Activated B cell treated with CpG ODN at 0.5 μM for 24 hours (primary cell): ENCODE measurements at regions not wholly inside any gene's neighbourhood (a gene's known extent, or its start where the extent isn't known, plus 50 kb on each side); places are given as distances from the start of the nearest gene placed in this dataset.

Experiments
- ATAC-seq: fragments of 200-7000 bp; cut with Tn5 transposase; one replicate; pipeline ENCODE4 v1.10.0; 2021; ENCODE audit warnings: low read depth, mild to moderate bottlenecking, moderate library complexity
- CTCF ChIA-PET: fragments of 350-600 bp; sonication (Branson Sonifier 250); formaldehyde crosslinking; loops from one replicate; lab custom pipeline; 2021; ENCODE audit warnings: antibody characterized with exemption; lab: Charles Lee
- POLR2A ChIA-PET: fragments of 350-600 bp; sonication (Branson Sonifier 250); formaldehyde crosslinking; loops from one replicate; lab custom pipeline; 2021; ENCODE audit warnings: antibody characterized with exemption; lab: Charles Lee
- DNase-seq: peaks from one replicate; pipeline ENCODE4 v3.0.0; 2022
- H3K27ac Mint-ChIP-seq: one replicate; pipeline ENCODE4 v1.8.0; 2020; ENCODE audit warnings: mixed read lengths
- H3K27me3 Mint-ChIP-seq: one replicate; pipeline ENCODE4 v1.8.0; 2021; ENCODE audit warnings: mixed read lengths
- H3K36me3 Mint-ChIP-seq: one replicate; pipeline ENCODE4 v1.8.0; 2021; ENCODE audit warnings: low read depth, mixed read lengths
- H3K4me1 Mint-ChIP-seq: one replicate; pipeline ENCODE4 v1.8.0; 2021; ENCODE audit warnings: mixed read lengths
- H3K4me3 Mint-ChIP-seq: one replicate; pipeline ENCODE4 v1.8.0; 2020; ENCODE audit warnings: mild to moderate bottlenecking, mixed read lengths
- H3K9me3 Mint-ChIP-seq: one replicate; pipeline ENCODE4 v1.8.0; 2020; ENCODE audit warnings: mixed read lengths
- CTCF ChIP-seq: fragments of 200-600 bp; IDR thresholded peaks from one replicate; pipeline ENCODE4 v1.8.0; 2022; ENCODE audit warnings: antibody characterized with exemption, mild to moderate bottlenecking
- intact Hi-C: fragments of 100-400 bp; cut with micrococcal nuclease; formaldehyde crosslinking; loops from one replicate; pipeline ENCODE4 v1.15.1; 2024

GRCh38 chr18:78871618-78872017 is 108.0 kb upstream of the SALL3 start:
- intact Hi-C loops, result no loop called here
- no peak for ATAC-seq
- no peaks in the 10 kb centered on the region for H3K9me3 Mint-ChIP-seq
- H3K36me3 Mint-ChIP-seq, result no peaks in the 10 kb centered on the region
- H3K4me3 Mint-ChIP-seq, result no peak overlapping the region
- ChIA-PET CTCF (no interaction called here), POLR2A (no interaction called here)
- no peak for DNase-seq
- no peaks in the 10 kb centered on the region for H3K4me1 Mint-ChIP-seq
- no peak overlapping the region for H3K27ac Mint-ChIP-seq
- H3K27me3 Mint-ChIP-seq, result peaks cover 2% of the 10 kb centered on the region
- no peak for TF ChIP-seq CTCF

GRCh38 chr18:78873926-78874500 is 105.6 kb upstream of the SALL3 start:
- POLR2A ChIA-PET, result no interaction called here
- Mint-ChIP-seq H3K27me3 (peaks cover 2% of the 10 kb centered on the region), H3K27ac (no peak overlapping the region), H3K9me3 (no peaks in the 10 kb centered on the region), H3K36me3 (no peaks in the 10 kb centered on the region), H3K4me1 (no peaks in the 10 kb centered on the region), H3K4me3 (no peak overlapping the region)
- intact Hi-C loops, result no loop called here
- CTCF ChIA-PET, result no interaction called here
- DNase-seq (no peak), ATAC-seq (no peak)
- no peak for TF ChIP-seq CTCF

- Mint-ChIP-seq H3K9me3 (no peaks in the 10 kb centered on the region), H3K4me3 (no peak overlapping the region), H3K27me3 (peaks cover 2% of the 10 kb centered on the region), H3K27ac (no peak overlapping the region), H3K4me1 (no peaks in the 10 kb centered on the region), H3K36me3 (no peaks in the 10 kb centered on the region)
- TF ChIP-seq CTCF, result no peak
- no peak for DNase-seq
- no peak for ATAC-seq
- CTCF ChIA-PET, result no interaction called here
- intact Hi-C loops, result no loop called here
- POLR2A ChIA-PET, result no interaction called here
These were observed 104.4 kb upstream of the SALL3 start for GRCh38 chr18:78875016-78875777.

- H3K9me3 Mint-ChIP-seq, result no peaks in the 10 kb centered on the region
- DNase-seq (no peak), ATAC-seq (no peak)
- H3K36me3 Mint-ChIP-seq, result no peaks in the 10 kb centered on the region
- H3K4me1 Mint-ChIP-seq, result no peaks in the 10 kb centered on the region
- no peak for TF ChIP-seq CTCF
- no peak overlapping the region for H3K4me3 Mint-ChIP-seq
- POLR2A ChIA-PET, result no interaction called here
- intact Hi-C loops, result no loop called here
- H3K27me3 Mint-ChIP-seq, result peaks cover 2% of the 10 kb centered on the region
- H3K27ac Mint-ChIP-seq, result no peak overlapping the region
- CTCF ChIA-PET, result no interaction called here
These were observed 103.6 kb upstream of the SALL3 start for GRCh38 chr18:78875778-78876650.

- no peaks in the 10 kb centered on the region for H3K36me3 Mint-ChIP-seq
- no peaks in the 10 kb centered on the region for H3K9me3 Mint-ChIP-seq
- ATAC-seq (no peak), DNase-seq (no peak)
- H3K4me1 Mint-ChIP-seq, result no peaks in the 10 kb centered on the region
- H3K27me3 Mint-ChIP-seq, result peaks cover 2% of the 10 kb centered on the region
- H3K4me3 Mint-ChIP-seq, result no peak overlapping the region
- ChIA-PET POLR2A (no interaction called here), CTCF (no interaction called here)
- intact Hi-C loops, result no loop called here
- no peak for TF ChIP-seq CTCF
- H3K27ac Mint-ChIP-seq, result no peak overlapping the region
These were observed 102.8 kb upstream of the SALL3 start for GRCh38 chr18:78876868-78877267.
